GM21390 (cell line): ENCODE measurements at regions not wholly inside any gene's neighbourhood (a gene's known extent, or its start where the extent isn't known, plus 50 kb on each side); places are given as distances from the start of the nearest gene placed in this dataset.

Source experiments
- ATAC-seq: cut with Tn5 transposase; IDR thresholded peaks from one replicate; pipeline ENCODE4 v1.9.1; 2021; ENCODE audit not compliant: unreplicated experiment

- no peak for ATAC-seq
Measured at GRCh38 chr10:29105516-29106215, 183.2 kb upstream of the LYZL1 start.

- ATAC-seq, result no peak
Measured at GRCh38 chr10:29106287-29106686, 182.6 kb upstream of the LYZL1 start.

- no peak for ATAC-seq
Measured at GRCh38 chr10:29107866-29108498, 180.9 kb upstream of the LYZL1 start.

- no peak for ATAC-seq
Measured at GRCh38 chr10:29109707-29110571, 178.9 kb upstream of the LYZL1 start.

- ATAC-seq, result no peak
Measured at GRCh38 chr10:29112827-29113615, 175.8 kb upstream of the LYZL1 start.

- no peak for ATAC-seq
Measured at GRCh38 chr10:29113616-29113945, 175.3 kb upstream of the LYZL1 start.

- ATAC-seq, result no peak
Measured at GRCh38 chr10:29114141-29114540, 174.7 kb upstream of the LYZL1 start.

GRCh38 chr10:29117781-29118180, 171.1 kb upstream of the LYZL1 start:
- ATAC-seq, result no peak

- ATAC-seq, result no peak
Measured at GRCh38 chr10:29119374-29119773, 169.5 kb upstream of the LYZL1 start.

- no peak for ATAC-seq
Measured at GRCh38 chr10:29120216-29120615, 168.7 kb upstream of the LYZL1 start.

- no peak for ATAC-seq
Measured at GRCh38 chr10:29124864-29125263, 164.0 kb upstream of the LYZL1 start.

GRCh38 chr10:29127037-29127700, 161.7 kb upstream of the LYZL1 start:
- ATAC-seq, result no peak

GRCh38 chr10:29127731-29128130, 161.1 kb upstream of the LYZL1 start:
- no peak for ATAC-seq

GRCh38 chr10:29130190-29130673, 158.6 kb upstream of the LYZL1 start:
- ATAC-seq, result no peak

- no peak for ATAC-seq
Measured at GRCh38 chr10:29131952-29132547, 156.8 kb upstream of the LYZL1 start.

GRCh38 chr10:29132551-29133111, 156.2 kb upstream of the LYZL1 start:
- no peak for ATAC-seq

GRCh38 chr10:29135337-29135736, 153.5 kb upstream of the LYZL1 start:
- no peak for ATAC-seq

- no peak for ATAC-seq
Measured at GRCh38 chr10:29136411-29136810, 152.5 kb upstream of the LYZL1 start.

- ATAC-seq, result no peak
Measured at GRCh38 chr10:29140151-29140550, 148.7 kb upstream of the LYZL1 start.

GRCh38 chr10:29140991-29141390, 147.9 kb upstream of the LYZL1 start:
- no peak for ATAC-seq
